ENCODE measurements at regions not wholly inside any gene's neighbourhood (a gene's known extent, or its start where the extent isn't known, plus 50 kb on each side); places are given as distances from the start of the nearest gene placed in this dataset. TPM values are rescaled to one million over a fixed set of nuclear protein-coding genes. Genes with fewer than 3 reads are reported as not detected.

GRCh38 chr6:53399027-53399344, 50.2 kb upstream of the ELOVL5 start:
- ChIA-PET POLR2A (interaction anchor here (0.7 to 1.2 kb wide), 6 partner anchors 9 to 318 kb away, joined by 3 to 6 read pairs (median 3); no protein-coding TSS in a partner anchor), CTCF (ENCODE audit: unreplicated experiment) (interaction anchor here (1.4 kb wide), 1 partner anchor 12 kb away, joined by 3 read pairs; no protein-coding TSS in a partner anchor)
- no peaks in the 10 kb centered on the region for H3K9me2 ChIP-seq (ENCODE audit: insufficient read depth, low read length)
- no peak for DNase-seq (ENCODE audit: low spot score)
- H3K4me3 ChIP-seq (ENCODE audit: low read depth, low read length, poor library complexity, severe bottlenecking), result no peak overlapping the region
- H3K36me3 ChIP-seq (ENCODE audit: insufficient read depth, low read length), result no peaks in the 10 kb centered on the region
- H3K79me2 ChIP-seq (ENCODE audit: insufficient read depth, low read depth, low read length), result no peaks in the 10 kb centered on the region
- H3K9me3 ChIP-seq (ENCODE audit: low read length), result no peaks in the 10 kb centered on the region
- no peak overlapping the region for H2AFZ ChIP-seq (ENCODE audit: low read length)
- H3K27ac ChIP-seq (ENCODE audit: low read depth, low read length, poor library complexity, severe bottlenecking), result no peak overlapping the region
- H3K4me1 ChIP-seq (ENCODE audit: insufficient read depth, low read length, poor library complexity, severe bottlenecking), result no peaks in the 10 kb centered on the region
- intact Hi-C loops (cut with micrococcal nuclease; ENCODE audit: unreplicated experiment), result no loop called here
- BruUV-seq (replicated peaks), result no TSS peak
- TF ChIP-seq EZH2phosphoT487 (IDR thresholded peaks at IDR 0.05; ENCODE audit: borderline replicate concordance, low read depth, low read length) (no peak), CTCF (conservative IDR thresholded peaks at IDR 0.05; ENCODE audit: low read length) (no peak)
- H3K4me2 ChIP-seq (ENCODE audit: low read length), result no peak overlapping the region
- H4K20me1 ChIP-seq (ENCODE audit: insufficient read depth, low read length), result no peaks in the 10 kb centered on the region

DNA sequence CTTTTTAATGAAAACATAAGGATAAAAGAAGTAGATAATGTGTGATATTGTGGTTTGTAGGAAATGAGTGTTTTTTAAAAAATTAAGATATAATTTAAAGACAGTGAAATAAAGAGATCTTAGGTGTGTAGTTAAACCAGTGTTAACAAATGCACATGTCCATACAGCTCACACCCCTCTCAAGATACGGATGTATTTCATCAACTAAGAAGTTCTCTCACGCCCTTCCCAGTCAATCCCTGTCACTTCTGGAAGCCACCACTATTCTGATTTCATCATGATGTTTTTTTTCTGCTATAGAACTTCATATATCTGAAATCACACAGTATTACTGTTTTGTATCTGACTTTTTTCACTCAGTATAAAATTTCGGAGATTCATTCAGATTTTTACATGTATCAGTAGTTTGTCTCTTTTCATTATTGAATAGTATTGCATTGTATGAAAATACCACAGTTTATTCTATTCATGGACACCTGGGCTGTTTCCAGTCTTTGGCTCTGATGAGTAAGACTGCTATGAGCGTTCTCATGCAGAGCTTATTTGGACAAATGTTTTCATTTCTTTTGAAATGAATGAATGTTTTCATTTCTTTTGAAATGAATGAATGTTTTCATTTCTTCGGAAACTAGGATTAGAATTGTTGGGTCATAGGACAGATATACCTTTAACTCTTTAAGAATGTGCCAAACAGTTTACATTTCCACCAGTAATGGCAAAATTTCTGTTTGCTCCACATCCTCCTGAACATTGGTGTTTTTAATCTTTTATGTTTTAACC, 49.7 kb upstream of the ELOVL5 start:
- Histone ChIP-seq H2AFZ (ENCODE audit: low read length) (no peak overlapping the region), H4K20me1 (ENCODE audit: insufficient read depth, low read length) (no peaks in the 10 kb centered on the region), H3K4me3 (ENCODE audit: low read depth, low read length, poor library complexity, severe bottlenecking) (no peak overlapping the region), H3K79me2 (ENCODE audit: insufficient read depth, low read depth, low read length) (no peaks in the 10 kb centered on the region), H3K27ac (ENCODE audit: low read depth, low read length, poor library complexity, severe bottlenecking) (no peak overlapping the region), H3K4me2 (ENCODE audit: low read length) (no peak overlapping the region), H3K9me2 (ENCODE audit: insufficient read depth, low read length) (no peaks in the 10 kb centered on the region), H3K4me1 (ENCODE audit: insufficient read depth, low read length, poor library complexity, severe bottlenecking) (no peaks in the 10 kb centered on the region), H3K9me3 (ENCODE audit: low read length) (no peaks in the 10 kb centered on the region), H3K36me3 (ENCODE audit: insufficient read depth, low read length) (no peaks in the 10 kb centered on the region)
- ChIA-PET CTCF (ENCODE audit: unreplicated experiment) (interaction anchor here (1.4 kb wide), 1 partner anchor 13 kb away, joined by 3 read pairs; no protein-coding TSS in a partner anchor), POLR2A (interaction anchor here (0.7 to 1.2 kb wide), 5 partner anchors 10 to 181 kb away, joined by 3 to 5 read pairs (median 3); no protein-coding TSS in a partner anchor)
- no TSS peak for BruUV-seq (replicated peaks)
- intact Hi-C loops (cut with micrococcal nuclease; ENCODE audit: unreplicated experiment), result no loop called here
- DNase-seq (ENCODE audit: low spot score), result no peak
- TF ChIP-seq EZH2phosphoT487 (IDR thresholded peaks at IDR 0.05; ENCODE audit: borderline replicate concordance, low read depth, low read length) (no peak), CTCF (conservative IDR thresholded peaks at IDR 0.05; ENCODE audit: low read length) (no peak)

Small RNA genes in the stretch of these regions (small RNA-seq; reads per million reads assigned to genes)
- gene NANOGP3, result not detected

Measured in OCI-LY7 (cell line).